IMR-90 (cell line): ENCODE measurements at regions not wholly inside any gene's neighbourhood (a gene's known extent, or its start where the extent isn't known, plus 50 kb on each side); places are given as distances from the start of the nearest gene placed in this dataset.

Experiments used
- ATAC-seq: fragments of 200-7000 bp; cut with Tn5 transposase; 2 replicates; pipeline ENCODE4 v1.9.1; 2020; ENCODE audit warnings: low read depth, mild to moderate bottlenecking, moderate library complexity
- BruUV-seq: library from RNA; stranded (reverse); fragments of 400-500 nt; replicated peaks from 2 replicates; lab custom pipeline; 2021; lab: Mats Ljungman, UMichigan
- CTCF ChIA-PET: fragments of 300-600 bp; formaldehyde crosslinking; extraction: SDS; loops from one replicate; lab custom pipeline; 2021; ENCODE audit warnings: antibody characterized with exemption; lab: Yijun Ruan, JAX
- POLR2A ChIA-PET: fragments of 300-600 bp; sonication (Branson Sonifier 250); formaldehyde crosslinking; loops from one replicate; lab custom pipeline; 2022; ENCODE audit warnings: antibody characterized with exemption; ENCODE audit not compliant: unreplicated experiment; lab: Charles Lee
- DNase-seq: peaks from one replicate; pipeline ENCODE4 v3.0.0; 2013
- H2AFZ ChIP-seq: replicated peaks from 2 replicates; pipeline ENCODE3; 2013; ENCODE audit warnings: low read length, mild to moderate bottlenecking; ENCODE audit not compliant: poor library complexity
- H2AK5ac ChIP-seq: 2 replicates; pipeline ENCODE4 v1.6.1; 2013; ENCODE audit warnings: low read depth, low read length, inconsistent platforms
- H2AK9ac ChIP-seq: replicated peaks from 2 replicates; pipeline ENCODE3; 2013; ENCODE audit warnings: mild to moderate bottlenecking, low read depth, low read length, moderate library complexity; ENCODE audit not compliant: poor library complexity
- H2BK120ac ChIP-seq: 2 replicates; pipeline ENCODE4 v1.6.1; 2013; ENCODE audit warnings: low read depth, low read length, inconsistent platforms
- H2BK15ac ChIP-seq: 3 replicates; pipeline ENCODE4 v1.6.1; 2013; ENCODE audit warnings: low read depth, low read length, inconsistent platforms
- H2BK20ac ChIP-seq: 2 replicates; pipeline ENCODE4 v1.6.1; 2013; ENCODE audit warnings: low read depth, mild to moderate bottlenecking, inconsistent platforms, low read length, moderate library complexity
- H2BK5ac ChIP-seq: 2 replicates; pipeline ENCODE4 v1.6.1; 2013; ENCODE audit warnings: mild to moderate bottlenecking, low read depth, low read length, inconsistent platforms; ENCODE audit not compliant: poor library complexity, severe bottlenecking
- H3K14ac ChIP-seq: replicated peaks from 2 replicates; pipeline ENCODE4 v1.6.1; 2013; ENCODE audit warnings: low read depth, low read length, inconsistent platforms
- H3K18ac ChIP-seq: 2 replicates; pipeline ENCODE4 v1.6.1; 2013; ENCODE audit warnings: low read depth, low read length, control low read depth
- H3K23ac ChIP-seq: 2 replicates; pipeline ENCODE4 v1.6.1; 2013; ENCODE audit warnings: low read depth, low read length, inconsistent platforms
- H3K27ac ChIP-seq: 2 replicates; pipeline ENCODE4 v1.5.1; 2013; ENCODE audit warnings: mild to moderate bottlenecking, control low read depth, low read length; ENCODE audit not compliant: insufficient read depth
- H3K27me3 ChIP-seq: 2 replicates; pipeline ENCODE4 v1.6.1; 2013; ENCODE audit warnings: low read length; ENCODE audit not compliant: control insufficient read depth, insufficient read depth
- H3K36me3 ChIP-seq: 2 replicates; pipeline ENCODE4 v1.6.1; 2013; ENCODE audit warnings: low read length, mixed read lengths; ENCODE audit not compliant: control insufficient read depth, insufficient read depth
- H3K4ac ChIP-seq: 2 replicates; pipeline ENCODE4 v1.6.1; 2013; ENCODE audit warnings: low read depth, low read length, inconsistent platforms
- H3K4me1 ChIP-seq: 2 replicates; pipeline ENCODE4 v1.6.1; 2013; ENCODE audit warnings: low read length, mixed read lengths; ENCODE audit not compliant: control insufficient read depth, insufficient read depth
- H3K4me2 ChIP-seq: 2 replicates; pipeline ENCODE4 v1.6.1; 2013; ENCODE audit warnings: low read depth, mild to moderate bottlenecking, control low read depth, low read length, moderate library complexity
- H3K4me3 ChIP-seq: 2 replicates; pipeline ENCODE4 v1.5.1; 2013; ENCODE audit warnings: low read depth, mild to moderate bottlenecking, control low read depth, low read length, moderate library complexity; ENCODE audit not compliant: insufficient read depth
- H3K56ac ChIP-seq: 2 replicates; pipeline ENCODE4 v1.6.1; 2013; ENCODE audit warnings: low read length, inconsistent platforms; ENCODE audit not compliant: insufficient read depth; ENCODE audit errors: extremely low read depth
- H3K79me1 ChIP-seq, 2 experiments: 2 replicates each; pipeline ENCODE4 v1.6.1; 2013; ENCODE audit warnings: low read length in 2 of 2, inconsistent platforms in 1 of 2, low read depth in 1 of 2
- H3K9ac ChIP-seq: 2 replicates; pipeline ENCODE4 v1.6.1; 2013; ENCODE audit warnings: low read depth, low read length, control low read depth
- H3K9me1 ChIP-seq: 2 replicates; pipeline ENCODE4 v1.6.1; 2013; ENCODE audit warnings: low read length, inconsistent platforms; ENCODE audit not compliant: insufficient read depth
- H3K9me3 ChIP-seq: 2 replicates; pipeline ENCODE4 v1.6.1; 2013; ENCODE audit warnings: low read length; ENCODE audit not compliant: control insufficient read depth, insufficient read depth
- H4K20me1 ChIP-seq: 2 replicates; pipeline ENCODE4 v1.6.1; 2013; ENCODE audit warnings: low read length, inconsistent platforms; ENCODE audit not compliant: insufficient read depth
- H4K5ac ChIP-seq: 2 replicates; pipeline ENCODE4 v1.6.1; 2013; ENCODE audit warnings: mild to moderate bottlenecking, low read depth, low read length, control low read depth
- H4K8ac ChIP-seq, 2 experiments: 2 replicates each; pipeline ENCODE4 v1.6.1; 2013; ENCODE audit warnings: low read depth in 2 of 2, low read length in 2 of 2, control low read depth in 1 of 2, inconsistent platforms in 1 of 2
- H4K91ac ChIP-seq: 2 replicates; pipeline ENCODE4 v1.6.1; 2013; ENCODE audit warnings: low read depth, low read length, inconsistent platforms; ENCODE audit not compliant: insufficient read depth
- BHLHE40 ChIP-seq: fragments of 150-350 bp; IDR thresholded peaks from 2 replicates; pipeline ENCODE4 v1.6.1; 2016; ENCODE audit warnings: mild to moderate bottlenecking, low read depth, low read length
- MXI1 ChIP-seq: IDR thresholded peaks from 2 replicates; pipeline ENCODE4 v1.6.1; 2012; ENCODE audit warnings: low read depth, mild to moderate bottlenecking, low read length, moderate library complexity, borderline replicate concordance
- RCOR1 ChIP-seq: IDR thresholded peaks from 2 replicates; pipeline ENCODE4 v1.6.1; 2012; ENCODE audit warnings: mild to moderate bottlenecking, low read length, improper control_type of control experiment; ENCODE audit not compliant: insufficient replicate concordance
- WGBS, 2 experiments: methylation state at CpG; one replicate each; pipeline versions ENCODE4 v1.1.5 to v1.1.7; 2013; ENCODE audit warnings: missing lambda C conversion rate in 2 of 2; ENCODE audit not compliant: insufficient read length in 1 of 2; ENCODE audit errors: extremely low coverage in 2 of 2; 5-methylcytosine and 5-hydroxymethylcytosine counted together
- dilution Hi-C: fragments of 300-500 bp; cut with HindIII; formaldehyde crosslinking; loops from one replicate; pipeline ENCODE4 v1.14.3; 2018; ENCODE audit warnings: low sequenced_read_pairs; ENCODE audit not compliant: unreplicated experiment
- in situ Hi-C: fragments of 300-500 bp; cut with MboI; formaldehyde crosslinking; loops from 3 replicates; pipeline ENCODE4 v1.14.3; 2019; ENCODE audit warnings: low sequenced_read_pairs, inconsistent platforms, mixed read lengths
- intact Hi-C: fragments of 100-400 bp; cut with micrococcal nuclease; formaldehyde crosslinking; loops from 2 replicates; pipeline ENCODE4 v1.10.0; 2022

DNA sequence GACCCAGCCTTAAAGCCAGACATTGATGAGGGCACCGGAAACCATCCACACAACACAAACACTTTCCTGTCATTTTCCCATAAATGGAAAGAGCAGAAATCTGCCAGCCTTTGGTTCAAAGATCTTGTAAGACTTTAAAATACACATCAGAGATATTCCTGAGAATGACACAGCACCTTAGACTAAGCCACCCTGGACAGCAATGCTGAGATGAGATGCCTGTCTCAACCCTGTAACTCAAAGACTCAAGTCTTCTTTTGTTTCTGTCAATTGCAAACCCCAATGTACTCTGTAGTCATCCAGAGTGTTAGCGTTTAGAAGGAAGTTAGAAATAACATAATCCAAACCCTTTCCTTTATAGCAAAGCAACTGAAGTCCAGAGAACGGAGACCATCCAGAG lies 119.2 kb downstream of the CCNA1 start:
- DNase-seq (no peak), ATAC-seq (no peak)
- Histone ChIP-seq H3K27me3 (no peaks in the 10 kb centered on the region), H4K5ac (no peak overlapping the region), H2AK9ac (no peak overlapping the region), H2AK5ac (no peak overlapping the region), H3K79me1 (no peaks in the 10 kb centered on the region), H3K23ac (no peak overlapping the region), H3K4me1 (no peaks in the 10 kb centered on the region), H2BK15ac (no peak overlapping the region), H2BK5ac (no peak overlapping the region), H3K9me1 (no peaks in the 10 kb centered on the region), H3K4me2 (no peak overlapping the region), H3K18ac (no peak overlapping the region), H2BK20ac (no peak overlapping the region), H2BK120ac (no peak overlapping the region), H3K14ac (no peak overlapping the region), H3K36me3 (no peaks in the 10 kb centered on the region), H3K9ac (no peak overlapping the region), H4K20me1 (no peaks in the 10 kb centered on the region), H3K4me3 (no peak overlapping the region), H3K9me3 (no peaks in the 10 kb centered on the region), H2AFZ (no peak overlapping the region), H4K8ac (no peak overlapping the region), H4K91ac (no peak overlapping the region), H3K56ac (no peak overlapping the region), H3K27ac (no peak overlapping the region), H3K4ac (no peak overlapping the region)
- BruUV-seq = no TSS peak
- POLR2A ChIA-PET = no interaction called here
- dilution Hi-C loops = no loop called here
- in situ Hi-C loops = no loop called here
- TF ChIP-seq RCOR1 = no peak
- no peak for TF ChIP-seq MXI1
- no peak for TF ChIP-seq BHLHE40
- CTCF ChIA-PET = interaction anchor here (0.6 kb wide), 1 partner anchor 537 kb away, joined by 4 read pairs; no protein-coding TSS in a partner anchor
- no CpG with 5 or more reads among the region's 3 CpGs for WGBS, 2 experiments
- intact Hi-C loops = no loop called here
